Stimulated activated effector memory CD8-positive, alpha-beta T cell treated with anti-CD3 and anti-CD28 coated beads, Interleukin-12 subunit alpha, Interleukin-12 subunit beta, amount 100 ng/mL, for 72 hours (primary cell): ENCODE measurements at regions not wholly inside any gene's neighbourhood (a gene's known extent, or its start where the extent isn't known, plus 50 kb on each side); places are given as distances from the start of the nearest gene placed in this dataset.

Source experiments
- ATAC-seq: fragments of 150-1000 bp; cut with Tn5 transposase; 2 replicates; pipeline ENCODE4 v1.10.0; 2021
- DNase-seq, 2 donors: peaks; one replicate each; pipeline ENCODE4 v3.0.0; 2021 to 2022; ENCODE audit warnings: low spot score in 2 of 2
- H3K27ac Mint-ChIP-seq: one replicate; pipeline ENCODE4 v1.8.0; 2022; ENCODE audit warnings: mild to moderate bottlenecking, mixed read lengths
- H3K36me3 Mint-ChIP-seq: one replicate; pipeline ENCODE4 v1.8.0; 2022; ENCODE audit warnings: mild to moderate bottlenecking, mixed read lengths
- H3K4me1 Mint-ChIP-seq: one replicate; pipeline ENCODE4 v1.8.0; 2022; ENCODE audit warnings: mixed read lengths
- H3K4me3 Mint-ChIP-seq: one replicate; pipeline ENCODE4 v1.8.0; 2022; ENCODE audit warnings: mild to moderate bottlenecking, mixed read lengths
- H3K9me3 Mint-ChIP-seq: one replicate; pipeline ENCODE4 v1.8.0; 2022; ENCODE audit warnings: mixed read lengths

DNA sequence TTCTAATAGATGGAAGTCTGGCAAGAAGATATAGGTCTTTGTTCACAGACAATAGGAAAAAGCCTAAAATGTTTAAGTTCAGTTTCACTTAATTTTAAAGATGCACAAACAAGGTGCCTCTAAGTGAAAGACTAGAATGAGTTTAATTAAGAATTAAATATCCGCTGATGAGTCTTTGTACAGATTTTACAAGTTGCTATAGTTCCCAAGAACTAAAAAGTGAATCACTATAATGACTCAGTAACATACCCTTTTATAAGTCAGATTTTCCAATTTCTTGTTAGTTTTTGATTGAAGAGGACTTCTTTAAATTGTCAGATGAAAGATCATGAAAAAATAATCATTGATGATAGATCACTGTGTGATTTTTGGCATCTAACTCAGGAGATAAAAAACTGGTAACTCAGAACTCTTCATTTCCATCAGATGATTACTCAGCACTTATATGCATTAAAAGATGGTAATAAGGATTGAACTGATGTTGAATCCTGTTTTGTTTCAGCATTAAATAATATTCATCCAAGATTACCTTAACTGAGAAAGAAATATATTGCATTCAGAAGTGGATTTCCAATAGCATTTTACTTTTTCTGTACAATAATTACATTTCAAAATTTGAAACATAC, 59.0 kb upstream of the ST6GALNAC3 start:
- no peaks in the 10 kb centered on the region for H3K4me1 Mint-ChIP-seq
- H3K36me3 Mint-ChIP-seq = no peaks in the 10 kb centered on the region
- no peak for DNase-seq
- no peaks in the 10 kb centered on the region for H3K9me3 Mint-ChIP-seq
- no peak overlapping the region for H3K27ac Mint-ChIP-seq
- ATAC-seq = no peak
- H3K4me3 Mint-ChIP-seq = no peak overlapping the region

DNA sequence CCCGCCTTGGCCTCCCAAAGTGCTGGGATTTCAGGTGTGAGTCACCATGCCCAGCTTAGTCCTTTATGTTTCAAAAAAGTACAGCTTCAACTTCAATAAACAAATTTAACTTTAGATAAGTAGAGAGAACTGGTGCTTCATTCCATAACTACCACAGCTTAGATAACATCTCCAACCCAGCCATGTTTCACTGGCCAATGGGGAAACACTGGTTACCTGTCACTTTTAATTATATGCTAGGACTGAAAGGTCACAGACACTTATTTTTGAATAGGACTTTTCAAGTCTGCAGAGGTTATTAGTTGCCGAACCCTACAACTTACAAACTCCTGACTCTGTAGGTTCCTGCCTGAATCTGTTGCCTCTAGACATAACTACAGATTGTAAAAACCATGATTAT, 56.5 kb upstream of the ST6GALNAC3 start:
- no peak for DNase-seq
- no peaks in the 10 kb centered on the region for H3K4me1 Mint-ChIP-seq
- H3K36me3 Mint-ChIP-seq = no peaks in the 10 kb centered on the region
- no peak for ATAC-seq
- H3K4me3 Mint-ChIP-seq = no peak overlapping the region
- no peaks in the 10 kb centered on the region for H3K9me3 Mint-ChIP-seq
- no peak overlapping the region for H3K27ac Mint-ChIP-seq

DNA sequence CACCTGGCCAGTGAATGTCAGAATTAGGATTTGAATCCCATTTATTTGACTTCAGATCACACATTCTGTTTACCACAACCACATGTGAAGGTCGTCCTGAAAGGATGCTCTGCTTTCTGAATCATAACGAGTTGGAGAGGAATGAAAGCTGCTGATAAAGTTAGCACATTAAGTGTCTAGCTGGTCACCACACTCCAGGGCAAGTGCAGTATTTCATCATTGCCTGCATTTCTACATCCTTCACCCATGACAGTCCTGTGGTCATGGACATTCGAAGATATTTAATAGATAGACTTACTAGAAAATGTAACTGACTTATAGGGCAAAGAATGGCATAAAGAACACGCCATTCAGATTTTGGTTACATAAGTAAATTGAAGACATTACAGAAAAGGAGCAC, 52.7 kb upstream of the ST6GALNAC3 start:
- no peak overlapping the region for H3K4me3 Mint-ChIP-seq
- no peak overlapping the region for H3K27ac Mint-ChIP-seq
- DNase-seq (no peak), ATAC-seq (no peak)
- H3K9me3 Mint-ChIP-seq = no peaks in the 10 kb centered on the region
- no peaks in the 10 kb centered on the region for H3K36me3 Mint-ChIP-seq
- H3K4me1 Mint-ChIP-seq = no peaks in the 10 kb centered on the region

DNA sequence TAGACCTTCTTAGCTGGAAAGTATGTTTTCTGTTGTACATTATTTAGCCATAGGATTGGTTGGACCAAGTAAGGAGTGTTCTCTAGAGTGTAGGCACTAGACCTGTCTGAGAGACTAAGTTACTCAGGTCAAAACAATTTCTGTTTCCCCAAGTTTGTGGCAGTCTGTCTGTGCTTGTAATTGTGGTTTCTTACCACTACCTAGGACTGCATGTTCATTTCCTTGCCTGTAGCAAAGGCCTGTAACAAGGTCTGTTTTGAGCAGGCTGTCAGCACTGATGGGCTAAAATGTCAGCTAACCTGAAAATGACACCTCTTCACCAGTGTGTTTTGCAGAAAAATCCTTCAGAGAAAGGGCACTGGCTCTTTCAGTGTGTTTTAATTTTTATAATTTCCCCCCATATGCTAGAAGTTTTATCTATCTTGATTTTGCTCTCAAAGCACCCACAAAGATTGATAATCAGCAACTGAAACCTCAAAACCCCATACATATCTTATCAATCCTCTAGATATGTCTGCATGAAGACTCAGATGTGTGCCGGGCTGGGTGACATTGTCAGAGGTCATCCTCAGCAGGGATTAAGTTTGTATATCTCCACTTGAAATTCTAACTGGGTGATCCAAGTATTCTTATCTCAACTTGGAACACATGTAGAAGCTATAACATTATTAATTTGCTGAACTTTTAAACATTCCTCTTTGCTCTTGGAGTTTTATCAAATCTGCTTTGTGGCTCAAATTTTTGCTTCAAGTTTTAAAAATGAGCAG, 50.7 kb upstream of the ST6GALNAC3 start:
- DNase-seq = no peak
- no peak overlapping the region for H3K4me3 Mint-ChIP-seq
- no peaks in the 10 kb centered on the region for H3K4me1 Mint-ChIP-seq
- H3K27ac Mint-ChIP-seq = no peak overlapping the region
- no peaks in the 10 kb centered on the region for H3K36me3 Mint-ChIP-seq
- ATAC-seq = peak; percentile 55
- no peaks in the 10 kb centered on the region for H3K9me3 Mint-ChIP-seq
